ENCODE measurements at regions not wholly inside any gene's neighbourhood (a gene's known extent, or its start where the extent isn't known, plus 50 kb on each side); places are given as distances from the start of the nearest gene placed in this dataset.

DNA sequence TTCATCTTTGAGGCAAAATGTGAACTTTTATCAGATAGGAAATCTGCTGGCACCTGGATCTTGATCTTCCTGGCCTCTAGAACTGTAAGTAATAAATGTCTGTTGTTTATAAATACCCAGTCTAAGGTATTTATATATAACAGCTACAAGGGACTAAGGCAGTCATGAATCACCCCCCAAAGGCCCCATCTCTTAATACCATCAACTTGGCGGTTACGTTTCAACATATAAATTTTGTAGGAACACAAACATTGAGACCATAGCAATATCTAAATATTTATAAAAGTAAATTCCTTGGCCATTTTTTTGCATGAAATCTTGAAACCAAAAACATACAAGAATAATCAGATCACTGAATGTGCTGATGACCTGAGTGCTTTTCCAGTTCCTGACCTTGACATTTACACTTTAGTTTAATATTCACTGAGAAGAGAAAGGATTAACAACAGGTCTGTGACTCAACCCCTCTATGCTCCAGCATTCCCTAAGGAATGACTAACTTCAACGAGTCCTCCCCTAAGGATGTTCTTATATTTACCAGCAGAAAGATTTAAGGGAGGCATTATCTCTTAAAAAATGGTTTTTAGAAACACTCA, 1438.5 kb upstream of the CELF2 start:
- TF ChIP-seq, protein P1, sequence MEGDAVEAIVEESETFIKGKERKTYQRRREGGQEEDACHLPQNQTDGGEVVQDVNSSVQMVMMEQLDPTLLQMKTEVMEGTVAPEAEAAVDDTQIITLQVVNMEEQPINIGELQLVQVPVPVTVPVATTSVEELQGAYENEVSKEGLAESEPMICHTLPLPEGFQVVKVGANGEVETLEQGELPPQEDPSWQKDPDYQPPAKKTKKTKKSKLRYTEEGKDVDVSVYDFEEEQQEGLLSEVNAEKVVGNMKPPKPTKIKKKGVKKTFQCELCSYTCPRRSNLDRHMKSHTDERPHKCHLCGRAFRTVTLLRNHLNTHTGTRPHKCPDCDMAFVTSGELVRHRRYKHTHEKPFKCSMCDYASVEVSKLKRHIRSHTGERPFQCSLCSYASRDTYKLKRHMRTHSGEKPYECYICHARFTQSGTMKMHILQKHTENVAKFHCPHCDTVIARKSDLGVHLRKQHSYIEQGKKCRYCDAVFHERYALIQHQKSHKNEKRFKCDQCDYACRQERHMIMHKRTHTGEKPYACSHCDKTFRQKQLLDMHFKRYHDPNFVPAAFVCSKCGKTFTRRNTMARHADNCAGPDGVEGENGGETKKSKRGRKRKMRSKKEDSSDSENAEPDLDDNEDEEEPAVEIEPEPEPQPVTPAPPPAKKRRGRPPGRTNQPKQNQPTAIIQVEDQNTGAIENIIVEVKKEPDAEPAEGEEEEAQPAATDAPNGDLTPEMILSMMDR (IDR thresholded peaks at IDR 0.05 in 2 of 3, conservative IDR thresholded peaks at IDR 0.05 in 1 of 3; ENCODE audit: borderline replicate concordance in 1 of 3, insufficient read depth in 1 of 3, low read depth in 2 of 3, low read length in 2 of 3): no peak
- TF ChIP-seq EZH2 (IDR thresholded peaks at IDR 0.05): no peak
- no peak for TF ChIP-seq POLR2AphosphoS5 (IDR thresholded peaks at IDR 0.05; ENCODE audit: low read depth, low read length)
- no peak for TF ChIP-seq POLR2A (IDR thresholded peaks at IDR 0.05; ENCODE audit: borderline replicate concordance, extremely low read depth, insufficient read depth, insufficient read length)
- TF ChIP-seq JUND (IDR thresholded peaks at IDR 0.05): no peak
- no peak for TF ChIP-seq EZH2phosphoT487 (IDR thresholded peaks at IDR 0.05; ENCODE audit: borderline replicate concordance)
- TF ChIP-seq MAX (IDR thresholded peaks at IDR 0.05): no peak
- no peak for TF ChIP-seq EGR1 (IDR thresholded peaks at IDR 0.05; ENCODE audit: low read depth)
- no peak for TF ChIP-seq CEBPB (IDR thresholded peaks at IDR 0.05; ENCODE audit: low read depth)
- no peak for TF ChIP-seq ZBTB33 (IDR thresholded peaks at IDR 0.05; ENCODE audit: extremely low read depth, insufficient replicate concordance, low read length)
- TF ChIP-seq FOSL1 (IDR thresholded peaks at IDR 0.05; ENCODE audit: low read depth): no peak
- TF ChIP-seq TCF7L2 (IDR thresholded peaks at IDR 0.05; ENCODE audit: borderline replicate concordance, extremely low read depth, insufficient read depth, insufficient read length): no peak

Measured in HCT116 (cell line).